Liver (tissue), 8 donors: ENCODE measurements at regions not wholly inside any gene's neighbourhood (a gene's known extent, or its start where the extent isn't known, plus 50 kb on each side); places are given as distances from the start of the nearest gene placed in this dataset.

Experiments used
- DNase-seq: peaks from one replicate; pipeline ENCODE4 v3.0.0-alpha.2; 2017; ENCODE audit warnings: low spot score
- H3K27ac ChIP-seq, 2 donors: one replicate each; pipeline ENCODE4 v1.7.0; 2013; ENCODE audit warnings: inconsistent platforms in 2 of 2, low read length in 2 of 2, control low read depth in 1 of 2, low read depth in 1 of 2, mild to moderate bottlenecking in 1 of 2
- H3K27me3 ChIP-seq, 4 donors: one replicate each; pipeline versions ENCODE4 v1.6.1 to v1.7.0; 2013; ENCODE audit warnings: low read length in 3 of 4, inconsistent platforms in 1 of 4, mild to moderate bottlenecking in 1 of 4, moderate library complexity in 1 of 4; ENCODE audit not compliant: control insufficient read depth in 4 of 4, insufficient read depth in 4 of 4
- H3K36me3 ChIP-seq, 4 donors: one replicate each; pipeline versions ENCODE4 v1.6.1 to v1.7.0; 2013; ENCODE audit warnings: low read length in 3 of 4, mild to moderate bottlenecking in 3 of 4, low read depth in 1 of 4, moderate library complexity in 1 of 4; ENCODE audit not compliant: control insufficient read depth in 4 of 4, insufficient read depth in 3 of 4
- H3K4me1 ChIP-seq, 4 donors: one replicate each; pipeline versions ENCODE4 v1.6.1 to v1.7.0; 2013; ENCODE audit warnings: low read length in 3 of 4, mild to moderate bottlenecking in 3 of 4, moderate library complexity in 1 of 4; ENCODE audit not compliant: control insufficient read depth in 4 of 4, insufficient read depth in 4 of 4
- H3K4me3 ChIP-seq, 3 donors: one replicate each; pipeline versions ENCODE4 v1.6.1 to v1.7.0; 2013; ENCODE audit warnings: low read length in 3 of 3, control low read depth in 1 of 3, low read depth in 1 of 3, mild to moderate bottlenecking in 1 of 3
- H3K9ac ChIP-seq, 2 donors: one replicate each; pipeline ENCODE4 v1.7.0; 2013; ENCODE audit warnings: low read length in 2 of 2, mild to moderate bottlenecking in 2 of 2, moderate library complexity in 2 of 2, control low read depth in 1 of 2, low read depth in 1 of 2
- H3K9me3 ChIP-seq, 4 donors: one replicate each; pipeline versions ENCODE4 v1.6.1 to v1.7.0; 2013; ENCODE audit warnings: low read length in 3 of 4; ENCODE audit not compliant: control insufficient read depth in 4 of 4
- ATF3 ChIP-seq: IDR thresholded peaks from 2 replicates; pipeline ENCODE4 v1.6.1; 2016; ENCODE audit warnings: antibody characterized with exemption
- CTCF ChIP-seq: fragments of 150-350 bp; IDR thresholded peaks from 2 replicates; pipeline ENCODE4 v1.5.1; 2017; ENCODE audit warnings: improper control_type of control experiment, low read depth, low read length; ENCODE audit not compliant: missing input control
- EGR1 ChIP-seq, 2 donors: IDR thresholded peaks; 2 replicates each; pipeline ENCODE4 v1.6.1; 2016 to 2018; ENCODE audit warnings: antibody characterized with exemption in 2 of 2, low read depth in 2 of 2
- FOXA1 ChIP-seq: IDR thresholded peaks from 2 replicates; pipeline ENCODE4 v1.6.1; 2016; ENCODE audit warnings: antibody characterized with exemption
- FOXA2 ChIP-seq: IDR thresholded peaks from 2 replicates; pipeline ENCODE4 v1.6.1; 2016; ENCODE audit warnings: antibody characterized with exemption
- GABPA ChIP-seq, 2 donors: IDR thresholded peaks in 1 of 2; conservative IDR thresholded peaks in 1 of 2; 2 replicates each; pipeline ENCODE4 v1.6.1; 2016; ENCODE audit warnings: antibody characterized with exemption in 2 of 2, mild to moderate bottlenecking in 1 of 2, moderate library complexity in 1 of 2
- HNF4A ChIP-seq, 2 donors: conservative IDR thresholded peaks; 2 replicates each; pipeline ENCODE4 v1.6.1; 2016; ENCODE audit warnings: antibody characterized with exemption in 2 of 2, mild to moderate bottlenecking in 2 of 2
- HNF4G ChIP-seq: IDR thresholded peaks from 2 replicates; pipeline ENCODE4 v1.6.1; 2016; ENCODE audit warnings: antibody characterized with exemption
- JUND ChIP-seq, 2 donors: IDR thresholded peaks; 2 replicates each; pipeline ENCODE4 v1.6.1; 2016; ENCODE audit warnings: antibody characterized with exemption in 2 of 2
- MAX ChIP-seq: IDR thresholded peaks from 2 replicates; pipeline ENCODE4 v1.6.1; 2016; ENCODE audit warnings: antibody characterized with exemption
- NR2F2 ChIP-seq: IDR thresholded peaks from 2 replicates; pipeline ENCODE4 v1.6.1; 2016; ENCODE audit warnings: antibody characterized with exemption
- RAD21 ChIP-seq, 2 donors: IDR thresholded peaks; 2 replicates each; pipeline ENCODE4 v1.6.1; 2016; ENCODE audit warnings: antibody characterized with exemption in 2 of 2, mild to moderate bottlenecking in 2 of 2
- REST ChIP-seq: IDR thresholded peaks from 2 replicates; pipeline ENCODE4 v1.6.1; 2016; ENCODE audit warnings: antibody characterized with exemption, mild to moderate bottlenecking
- RXRA ChIP-seq, 2 donors: IDR thresholded peaks; 2 replicates each; pipeline ENCODE4 v1.6.1; 2017 to 2018; ENCODE audit warnings: antibody characterized with exemption in 2 of 2, mild to moderate bottlenecking in 1 of 2
- SP1 ChIP-seq: IDR thresholded peaks from 2 replicates; pipeline ENCODE4 v1.6.1; 2018; ENCODE audit warnings: antibody characterized with exemption, mild to moderate bottlenecking
- TAF1 ChIP-seq: conservative IDR thresholded peaks from 2 replicates; pipeline ENCODE4 v1.6.1; 2016; ENCODE audit warnings: antibody characterized with exemption, mild to moderate bottlenecking
- YY1 ChIP-seq: IDR thresholded peaks from 2 replicates; pipeline ENCODE4 v1.6.1; 2016; ENCODE audit warnings: antibody characterized with exemption, mild to moderate bottlenecking
- ZBTB33 ChIP-seq: IDR thresholded peaks from 2 replicates; pipeline ENCODE4 v1.6.1; 2016; ENCODE audit warnings: antibody characterized with exemption
- WGBS: extraction: QIAGEN DNeasy Blood & Tissue Kit; methylation state at CpG from one replicate; pipeline ENCODE4 v1.1.7; 2013; 5-methylcytosine and 5-hydroxymethylcytosine counted together
- donor health status: healthy.
- donor health status: healthy.
- donor health status: healthy.
- donor health status: healthy.
- donor health status: healthy.

GRCh38 chr3:31275583-31275982 is 257.1 kb upstream of the STT3B start (continued):
- TF ChIP-seq REST = no peak
- no peak for TF ChIP-seq NR2F2

- 82% methylated on average over 2 of the region's 2 CpGs for WGBS
- Histone ChIP-seq H3K27ac (no peak overlapping the region), H3K27me3 (no peaks in the 10 kb centered on the region), H3K9ac (no peak overlapping the region), H3K4me1 (peaks cover 0 to 11% (median 3%) of the 10 kb centered on the region in 4 donors), H3K4me3 (no peak overlapping the region), H3K36me3 (no peaks in the 10 kb centered on the region), H3K9me3 (no peaks in the 10 kb centered on the region)
- no peak for DNase-seq
- TF ChIP-seq FOXA2 (no peak), YY1 (no peak), NR2F2 (no peak), EGR1 (IDR thresholded peaks at IDR 0.05; ENCODE audit: low read depth in 2 of 2) (no peak), ZBTB33 (no peak), REST (no peak), ATF3 (no peak), HNF4G (no peak), CTCF (no peak), GABPA (IDR thresholded peaks at IDR 0.05 in 1 of 2, conservative IDR thresholded peaks at IDR 0.05 in 1 of 2) (no peak), TAF1 (no peak), FOXA1 (no peak), RAD21 (IDR thresholded peaks at IDR 0.05) (no peak), MAX (no peak), RXRA (IDR thresholded peaks at IDR 0.05) (no peak), HNF4A (conservative IDR thresholded peaks at IDR 0.05) (no peak), SP1 (no peak), JUND (IDR thresholded peaks at IDR 0.05) (no peak)
Observed at GRCh38 chr3:31277582-31277981, 255.1 kb upstream of the STT3B start.
